ENCODE measurements at regions not wholly inside any gene's neighbourhood (a gene's known extent, or its start where the extent isn't known, plus 50 kb on each side); places are given as distances from the start of the nearest gene placed in this dataset.

DNA sequence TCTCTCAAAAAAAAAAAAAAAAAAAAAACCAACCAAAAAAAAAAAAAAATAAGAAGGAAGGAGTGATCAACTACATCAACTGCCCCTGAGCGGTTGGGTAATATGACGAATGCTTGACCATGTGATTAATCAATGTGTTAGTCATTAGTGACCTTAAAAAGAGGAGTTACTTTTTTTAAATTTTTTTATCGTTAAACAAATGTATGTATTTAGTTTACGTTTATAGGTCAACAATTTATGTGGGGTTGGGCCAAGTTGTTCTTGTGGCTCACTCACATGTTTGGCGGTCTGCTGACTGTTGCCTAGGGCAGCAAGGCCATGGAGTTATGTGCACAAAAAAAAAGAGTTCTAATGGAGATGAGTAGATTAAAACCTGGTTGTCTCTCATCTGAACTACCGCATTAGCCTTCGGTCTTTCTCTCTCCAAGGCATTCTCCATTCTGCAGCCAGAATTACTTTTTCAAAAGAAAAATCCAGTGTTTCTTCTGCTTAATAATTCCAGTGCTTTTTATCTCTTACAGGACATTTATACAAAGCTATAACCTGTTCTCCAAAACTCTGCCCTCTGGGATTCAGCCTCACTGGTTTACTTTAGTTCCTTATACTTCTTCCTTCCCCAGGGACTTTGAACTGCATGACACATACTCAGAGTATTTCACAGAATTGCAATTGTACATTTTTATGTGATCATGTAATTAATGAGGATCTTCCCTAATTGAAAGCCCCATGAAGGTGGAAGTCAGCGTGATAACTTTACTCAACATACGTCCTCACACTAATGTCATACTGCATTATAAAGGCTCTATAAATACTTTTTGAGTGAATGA is 505.5 kb downstream of the ANKRD50 start:
- TF ChIP-seq POLR2AphosphoS5 (IDR thresholded peaks at IDR 0.05), result no peak
- TF ChIP-seq EP300 (IDR thresholded peaks at IDR 0.05), result no peak
- no peak for TF ChIP-seq POLR2A (IDR thresholded peaks at IDR 0.05)
- TF ChIP-seq CTCF (IDR thresholded peaks at IDR 0.05), result no peak
- H3K27ac ChIP-seq, result no peak overlapping the region
- peaks cover 0 to 30% (median 21%) of the 10 kb centered on the region in 4 donors for H3K4me1 ChIP-seq
- H3K9me3 ChIP-seq, result no peaks in the 10 kb centered on the region
- no peaks in the 10 kb centered on the region for H3K27me3 ChIP-seq
- H3K36me3 ChIP-seq, result no peaks in the 10 kb centered on the region
- 87 to 89% methylated on average over 9 of the region's 9 CpGs for WGBS, 2 donors
- intact Hi-C loops (cut with DNase I), result no loop called here
- H3K4me3 ChIP-seq, result no peak overlapping the region
- DNase-seq, result no peak

DNA sequence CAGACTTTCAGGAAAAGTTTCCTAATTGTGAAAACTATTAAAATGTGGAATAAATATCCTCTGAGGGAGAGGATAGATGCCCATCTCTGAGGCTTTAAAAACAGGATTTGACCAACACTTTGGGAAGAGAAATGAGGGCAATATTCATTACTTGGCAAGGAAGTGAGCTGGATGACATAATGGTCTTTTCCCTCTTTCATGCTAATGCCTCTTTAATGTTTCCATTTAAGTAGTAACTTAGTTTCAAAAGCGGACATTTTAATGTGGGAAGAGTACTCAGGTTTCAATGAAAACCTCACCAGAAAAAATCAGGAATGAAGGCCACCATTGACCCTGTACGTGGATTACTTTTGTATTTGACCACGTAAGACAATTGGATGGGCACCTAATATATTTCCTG is 503.3 kb downstream of the ANKRD50 start:
- H3K4me1 ChIP-seq, result peaks cover 0 to 19% (median 17%) of the 10 kb centered on the region in 4 donors
- H3K27ac ChIP-seq, result no peak overlapping the region
- no peak overlapping the region for H3K4me3 ChIP-seq
- no peaks in the 10 kb centered on the region for H3K36me3 ChIP-seq
- WGBS, 2 donors, result 73 to 81% methylated on average over 3 of the region's 3 CpGs
- intact Hi-C loops (cut with DNase I), result no loop called here
- no peaks in the 10 kb centered on the region for H3K9me3 ChIP-seq
- no peak for DNase-seq
- no peak for TF ChIP-seq CTCF (IDR thresholded peaks at IDR 0.05)
- TF ChIP-seq POLR2A (IDR thresholded peaks at IDR 0.05), result no peak
- TF ChIP-seq EP300 (IDR thresholded peaks at IDR 0.05), result no peak
- no peak for TF ChIP-seq POLR2AphosphoS5 (IDR thresholded peaks at IDR 0.05)
- H3K27me3 ChIP-seq, result no peaks in the 10 kb centered on the region

- no peaks in the 10 kb centered on the region for H3K36me3 ChIP-seq
- no peak overlapping the region for H3K4me3 ChIP-seq
- WGBS, 2 donors, result 34 to 61% methylated on average over 2 of the region's 2 CpGs
- no peaks in the 10 kb centered on the region for H3K9me3 ChIP-seq
- TF ChIP-seq CTCF (IDR thresholded peaks at IDR 0.05), result no peak
- no peak for TF ChIP-seq POLR2AphosphoS5 (IDR thresholded peaks at IDR 0.05)
- no peak for TF ChIP-seq EP300 (IDR thresholded peaks at IDR 0.05)
- TF ChIP-seq POLR2A (IDR thresholded peaks at IDR 0.05), result no peak
- peaks cover 0 to 17% (median 15%) of the 10 kb centered on the region in 4 donors for H3K4me1 ChIP-seq
- DNase-seq, result no peak
- intact Hi-C loops (cut with DNase I), result no loop called here
- H3K27ac ChIP-seq, result no peak overlapping the region
- no peaks in the 10 kb centered on the region for H3K27me3 ChIP-seq
Observed at GRCh38 chr4:124209626-124210025, 502.9 kb downstream of the ANKRD50 start.

GRCh38 chr4:124210746-124211145 is 501.8 kb downstream of the ANKRD50 start:
- intact Hi-C loops (cut with DNase I), result no loop called here
- Histone ChIP-seq H3K4me3 (no peak overlapping the region), H3K27me3 (no peaks in the 10 kb centered on the region), H3K9me3 (no peaks in the 10 kb centered on the region), H3K27ac (no peak overlapping the region), H3K36me3 (no peaks in the 10 kb centered on the region), H3K4me1 (peaks cover 0 to 17% (median 13%) of the 10 kb centered on the region in 4 donors)
- no peak for DNase-seq
- no peak for TF ChIP-seq EP300 (IDR thresholded peaks at IDR 0.05)
- TF ChIP-seq POLR2A (IDR thresholded peaks at IDR 0.05), result no peak
- TF ChIP-seq CTCF (IDR thresholded peaks at IDR 0.05), result no peak
- TF ChIP-seq POLR2AphosphoS5 (IDR thresholded peaks at IDR 0.05), result no peak
- 83 to 90% methylated on average over 2 of the region's 2 CpGs for WGBS, 2 donors

Measured in sigmoid colon (tissue), 6 donors.